LoVo (cell line): ENCODE measurements at regions not wholly inside any gene's neighbourhood (a gene's known extent, or its start where the extent isn't known, plus 50 kb on each side); places are given as distances from the start of the nearest gene placed in this dataset.
"Not testable (repeated sequence)": the region's sequence is repeated elsewhere in the genome, so short reads cannot be mapped to it uniquely, and the experiment has no call there.

Experiments used
- DNase-seq: peaks from one replicate; pipeline ENCODE4 v3.0.0-alpha.2; 2016; ENCODE audit warnings: low spot score

- no peak for DNase-seq
Observed at GRCh38 chr6:144435602-144436426, 150.7 kb downstream of the UTRN start.

- no peak for DNase-seq
Observed at GRCh38 chr6:144437105-144437504, 152.0 kb downstream of the UTRN start.

- DNase-seq, result no peak
Observed at GRCh38 chr6:144438103-144438502, 153.0 kb downstream of the UTRN start.

- DNase-seq, result no peak
Observed at GRCh38 chr6:144439016-144439415, 153.9 kb downstream of the UTRN start.

GRCh38 chr6:144441801-144442200 lies 156.7 kb downstream of the UTRN start:
- DNase-seq, result not testable (repeated sequence)

- no peak for DNase-seq
Observed at GRCh38 chr6:144443157-144443556, 158.0 kb downstream of the UTRN start.

GRCh38 chr6:144447472-144447871 lies 162.3 kb downstream of the UTRN start:
- DNase-seq, result no peak

- no peak for DNase-seq
Observed at GRCh38 chr6:144449218-144449617, 164.1 kb downstream of the UTRN start.

- no peak for DNase-seq
Observed at GRCh38 chr6:144449911-144450597, 164.9 kb downstream of the UTRN start.

GRCh38 chr6:144460327-144461095 lies 175.4 kb downstream of the UTRN start:
- no peak for DNase-seq

- DNase-seq, result no peak
Observed at GRCh38 chr6:144462058-144462457, 176.9 kb downstream of the UTRN start.

- no peak for DNase-seq
Observed at GRCh38 chr6:144466716-144467115, 181.6 kb downstream of the UTRN start.

GRCh38 chr6:144467172-144467762 lies 182.1 kb downstream of the UTRN start:
- no peak for DNase-seq

- no peak for DNase-seq
Observed at GRCh38 chr6:144467921-144468320, 182.8 kb downstream of the UTRN start.

GRCh38 chr6:144468709-144469108 lies 183.6 kb downstream of the UTRN start:
- DNase-seq, result no peak

- DNase-seq, result no peak
Observed at GRCh38 chr6:144469144-144469575, 184.0 kb downstream of the UTRN start.

- DNase-seq, result not testable (repeated sequence)
Observed at GRCh38 chr6:144470201-144470600, 185.1 kb downstream of the UTRN start.

- no peak for DNase-seq
Observed at GRCh38 chr6:144471986-144472385, 186.9 kb downstream of the UTRN start.

GRCh38 chr6:144474290-144474689 lies 189.2 kb downstream of the UTRN start:
- no peak for DNase-seq

GRCh38 chr6:144474904-144475303 lies 189.8 kb downstream of the UTRN start:
- DNase-seq, result no peak

- DNase-seq, result no peak
Observed at GRCh38 chr6:144475411-144475810, 190.3 kb downstream of the UTRN start.

GRCh38 chr6:144476286-144476685 lies 191.2 kb downstream of the UTRN start:
- no peak for DNase-seq
